ENCODE measurements at regions not wholly inside any gene's neighbourhood (a gene's known extent, or its start where the extent isn't known, plus 50 kb on each side); places are given as distances from the start of the nearest gene placed in this dataset.

GRCh38 chr5:63170486-63170885 is 591.9 kb downstream of the LRRC70 start:
- DNase-seq: no peak
- Histone ChIP-seq H3K27me3 (no peaks in the 10 kb centered on the region), H3K9me3 (replicated peaks in 1 of 3) (no peaks in the 10 kb centered on the region), H3K4me1 (replicated peaks in 1 of 2) (no peaks in the 10 kb centered on the region), H3K4me3 (no peak overlapping the region), H3K27ac (no peak overlapping the region), H3K36me3 (replicated peaks in 1 of 2) (no peaks in the 10 kb centered on the region)
- intact Hi-C loops (cut with DNase I): no loop called here
- 69 to 74% (median 70%) methylated on average over 6 of the region's 6 CpGs for WGBS, 4 donors
- no peak for TF ChIP-seq CTCF (IDR thresholded peaks at IDR 0.05)
- no peak for TF ChIP-seq POLR2A (IDR thresholded peaks at IDR 0.05)

- H3K4me3 ChIP-seq: no peak overlapping the region
- intact Hi-C loops (cut with DNase I): no loop called here
- no peaks in the 10 kb centered on the region for H3K4me1 ChIP-seq (replicated peaks in 1 of 2)
- WGBS, 4 donors: 69 to 80% (median 78%) methylated on average over 6 of the region's 6 CpGs
- TF ChIP-seq POLR2A (IDR thresholded peaks at IDR 0.05): no peak
- no peak overlapping the region for H3K27ac ChIP-seq
- no peak for DNase-seq
- no peaks in the 10 kb centered on the region for H3K9me3 ChIP-seq (replicated peaks in 1 of 3)
- no peaks in the 10 kb centered on the region for H3K36me3 ChIP-seq (replicated peaks in 1 of 2)
- H3K27me3 ChIP-seq: no peaks in the 10 kb centered on the region
These were observed 586.4 kb downstream of the LRRC70 start for GRCh38 chr5:63164838-63165535.

GRCh38 chr5:63164339-63164738 is 585.7 kb downstream of the LRRC70 start:
- H3K36me3 ChIP-seq (replicated peaks in 1 of 2): no peaks in the 10 kb centered on the region
- DNase-seq: no peak
- H3K27ac ChIP-seq: no peak overlapping the region
- whole genome bisulfite sequencing, 4 donors: 32 to 78% (median 67%) methylated on average over 2 of the region's 2 CpGs
- H3K27me3 ChIP-seq: no peaks in the 10 kb centered on the region
- H3K9me3 ChIP-seq (replicated peaks in 1 of 3): no peaks in the 10 kb centered on the region
- no peaks in the 10 kb centered on the region for H3K4me1 ChIP-seq (replicated peaks in 1 of 2)
- no peak overlapping the region for H3K4me3 ChIP-seq
- TF ChIP-seq CTCF (IDR thresholded peaks at IDR 0.05): no peak
- TF ChIP-seq POLR2A (IDR thresholded peaks at IDR 0.05): no peak
- intact Hi-C loops (cut with DNase I): no loop called here

GRCh38 chr5:63155310-63155631 is 576.7 kb downstream of the LRRC70 start:
- Histone ChIP-seq H3K27ac (no peak overlapping the region), H3K36me3 (replicated peaks in 1 of 2) (no peaks in the 10 kb centered on the region), H3K9me3 (replicated peaks in 1 of 3) (no peaks in the 10 kb centered on the region), H3K4me3 (no peak overlapping the region), H3K27me3 (no peaks in the 10 kb centered on the region), H3K4me1 (replicated peaks in 1 of 2) (no peaks in the 10 kb centered on the region)
- TF ChIP-seq POLR2A (IDR thresholded peaks at IDR 0.05): no peak
- TF ChIP-seq CTCF (IDR thresholded peaks at IDR 0.05): no peak
- intact Hi-C loops (cut with DNase I): no loop called here
- WGBS, 4 donors: 59 to 69% (median 65%) methylated on average over 2 of the region's 2 CpGs
- DNase-seq: no peak
